Occipital lobe (tissue), 1 donor: ENCODE measurements at regions not wholly inside any gene's neighbourhood (a gene's known extent, or its start where the extent isn't known, plus 50 kb on each side); places are given as distances from the start of the nearest gene placed in this dataset.

Source experiments
- DNase-seq: peaks from one replicate; lab custom pipeline; 2025; lab: John Stamatoyannopoulos, UW

- no peak for DNase-seq
Observed at GRCh38 chr15:72836676-72837330, 53.2 kb upstream of the ADPGK start.

GRCh38 chr15:72835294-72835890 is 51.8 kb upstream of the ADPGK start:
- DNase-seq: no peak

GRCh38 chr15:72833561-72833960 is 50.0 kb upstream of the ADPGK start:
- no peak for DNase-seq
